GM18499 (cell line): ENCODE measurements at regions not wholly inside any gene's neighbourhood (a gene's known extent, or its start where the extent isn't known, plus 50 kb on each side); places are given as distances from the start of the nearest gene placed in this dataset.

Source experiments
- ATAC-seq: cut with Tn5 transposase; IDR thresholded peaks from one replicate; pipeline ENCODE4 v1.9.1; 2021; ENCODE audit warnings: moderate number of reproducible peaks; ENCODE audit not compliant: insufficient read depth, unreplicated experiment

- no peak for ATAC-seq
These were observed 226.8 kb upstream of the PDE10A start for GRCh38 chr6:165889636-165890403.

GRCh38 chr6:165886169-165886568 lies 223.1 kb upstream of the PDE10A start:
- no peak for ATAC-seq

GRCh38 chr6:165884813-165885765 lies 222.0 kb upstream of the PDE10A start:
- peak; percentile 81 for ATAC-seq

GRCh38 chr6:165883851-165884640 lies 221.0 kb upstream of the PDE10A start:
- ATAC-seq, result no peak

- ATAC-seq, result no peak
These were observed 218.8 kb upstream of the PDE10A start for GRCh38 chr6:165881806-165882205.

GRCh38 chr6:165880686-165881085 lies 217.6 kb upstream of the PDE10A start:
- ATAC-seq, result no peak

- no peak for ATAC-seq
These were observed 214.7 kb upstream of the PDE10A start for GRCh38 chr6:165877773-165878172.

GRCh38 chr6:165877192-165877591 lies 214.2 kb upstream of the PDE10A start:
- no peak for ATAC-seq

GRCh38 chr6:165876588-165876987 lies 213.5 kb upstream of the PDE10A start:
- ATAC-seq, result no peak

- no peak for ATAC-seq
These were observed 212.9 kb upstream of the PDE10A start for GRCh38 chr6:165875946-165876345.

GRCh38 chr6:165873976-165874375 lies 210.9 kb upstream of the PDE10A start:
- no peak for ATAC-seq

- ATAC-seq, result no peak
These were observed 209.8 kb upstream of the PDE10A start for GRCh38 chr6:165872811-165873210.

- no peak for ATAC-seq
These were observed 209.3 kb upstream of the PDE10A start for GRCh38 chr6:165872311-165872710.

GRCh38 chr6:165871571-165871970 lies 208.5 kb upstream of the PDE10A start:
- ATAC-seq, result no peak

GRCh38 chr6:165869526-165869925 lies 206.5 kb upstream of the PDE10A start:
- no peak for ATAC-seq

- ATAC-seq, result no peak
These were observed 201.9 kb upstream of the PDE10A start for GRCh38 chr6:165864925-165865324.

GRCh38 chr6:165864218-165864617 lies 201.2 kb upstream of the PDE10A start:
- no peak for ATAC-seq

GRCh38 chr6:165863801-165864200 lies 200.8 kb upstream of the PDE10A start:
- ATAC-seq, result no peak

GRCh38 chr6:165862813-165863212 lies 199.8 kb upstream of the PDE10A start:
- ATAC-seq, result no peak

- ATAC-seq, result no peak
These were observed 198.2 kb upstream of the PDE10A start for GRCh38 chr6:165861226-165861625.

- ATAC-seq, result no peak
These were observed 195.5 kb upstream of the PDE10A start for GRCh38 chr6:165858586-165858985.
